SK-N-MC (cell line): ENCODE measurements at regions not wholly inside any gene's neighbourhood (a gene's known extent, or its start where the extent isn't known, plus 50 kb on each side); places are given as distances from the start of the nearest gene placed in this dataset.

Source experiments
- DNase-seq: peaks from one replicate; pipeline ENCODE4 v3.0.0-alpha.2; 2011; ENCODE audit warnings: low read depth, low spot score
- H3K27ac ChIP-seq: fragments of 200-600 bp; sonication (generic); 2 replicates; pipeline ENCODE4 v1.5.1; 2016; ENCODE audit warnings: mixed run types
- H3K36me3 ChIP-seq: fragments of 200-600 bp; sonication (generic); 2 replicates; pipeline ENCODE4 v1.6.1; 2017; ENCODE audit warnings: antibody characterized with exemption, low read length, mixed read lengths; ENCODE audit not compliant: insufficient read depth
- H3K4me3 ChIP-seq: fragments of 200-600 bp; sonication (generic); 2 replicates; pipeline ENCODE4 v1.5.1; 2016
- H3K9ac ChIP-seq: fragments of 200-600 bp; sonication (generic); 2 replicates; pipeline ENCODE4 v1.8.0; 2017; ENCODE audit warnings: mixed run types, mixed read lengths; ENCODE audit not compliant: insufficient read length
- H3K9me3 ChIP-seq: fragments of 200-600 bp; sonication (generic); 2 replicates; pipeline ENCODE4 v1.6.1; 2017; ENCODE audit warnings: low read depth, mild to moderate bottlenecking, antibody characterized with exemption, low read length, moderate library complexity, mixed read lengths
- EZH2 ChIP-seq: fragments of 200-600 bp; sonication (generic); IDR thresholded peaks from one replicate; pipeline ENCODE4 v1.6.1; 2017; ENCODE audit warnings: antibody characterized with exemption
- FOXP2 ChIP-seq: optimal IDR thresholded peaks from 2 replicates; pipeline ENCODE3; 2011; ENCODE audit warnings: mild to moderate bottlenecking, moderate library complexity; ENCODE audit not compliant: insufficient read depth; ENCODE audit errors: extremely low read length, control extremely low read depth
- POLR2AphosphoS5 ChIP-seq: IDR thresholded peaks from 2 replicates; pipeline ENCODE4 v1.6.1; 2012; ENCODE audit warnings: mild to moderate bottlenecking, low read depth, low read length, borderline replicate concordance

GRCh38 chr14:26204366-26204727 is 393.5 kb downstream of the NOVA1 start:
- Histone ChIP-seq H3K4me3 (no peak overlapping the region), H3K27ac (no peak overlapping the region), H3K9me3 (no peaks in the 10 kb centered on the region), H3K9ac (no peak overlapping the region), H3K36me3 (no peaks in the 10 kb centered on the region)
- TF ChIP-seq POLR2AphosphoS5 (no peak), FOXP2 (no peak), EZH2 (no peak)
- no peak for DNase-seq

- Histone ChIP-seq H3K27ac (no peak overlapping the region), H3K9ac (no peak overlapping the region), H3K9me3 (no peaks in the 10 kb centered on the region), H3K4me3 (no peak overlapping the region), H3K36me3 (no peaks in the 10 kb centered on the region)
- DNase-seq, result no peak
- TF ChIP-seq FOXP2 (no peak), POLR2AphosphoS5 (no peak), EZH2 (no peak)
Observed at GRCh38 chr14:26200687-26201086, 397.1 kb downstream of the NOVA1 start.

- peak; percentile 1 for DNase-seq
- H3K27ac ChIP-seq, result no peak overlapping the region
Observed at GRCh38 chr14:26199590-26200370, 398.1 kb downstream of the NOVA1 start.

GRCh38 chr14:26199096-26199495 is 398.7 kb downstream of the NOVA1 start:
- Histone ChIP-seq H3K4me3 (no peak overlapping the region), H3K9ac (no peak overlapping the region), H3K27ac (no peak overlapping the region), H3K36me3 (no peaks in the 10 kb centered on the region), H3K9me3 (no peaks in the 10 kb centered on the region)
- TF ChIP-seq FOXP2 (no peak), POLR2AphosphoS5 (no peak), EZH2 (no peak)
- no peak for DNase-seq

More at GRCh38 chr14:26199590-26200370, 398.1 kb downstream of the NOVA1 start:
- Histone ChIP-seq H3K9ac (no peak overlapping the region), H3K36me3 (no peaks in the 10 kb centered on the region), H3K9me3 (no peaks in the 10 kb centered on the region), H3K4me3 (no peak overlapping the region)
- TF ChIP-seq EZH2, result no peak
- no peak for TF ChIP-seq FOXP2
- TF ChIP-seq POLR2AphosphoS5, result no peak

- no peak for DNase-seq
- TF ChIP-seq EZH2 (no peak), FOXP2 (no peak), POLR2AphosphoS5 (no peak)
- H3K9me3 ChIP-seq, result no peaks in the 10 kb centered on the region
Observed at GRCh38 chr14:26194816-26195215, 403.0 kb downstream of the NOVA1 start.

GRCh38 chr14:26191671-26192070 is 406.2 kb downstream of the NOVA1 start:
- H3K4me3 ChIP-seq, result no peak overlapping the region
- no peak overlapping the region for H3K27ac ChIP-seq
- DNase-seq, result no peak
- TF ChIP-seq FOXP2 (no peak), EZH2 (no peak), POLR2AphosphoS5 (no peak)
- H3K36me3 ChIP-seq, result no peaks in the 10 kb centered on the region
- no peaks in the 10 kb centered on the region for H3K9me3 ChIP-seq
- H3K9ac ChIP-seq, result no peak overlapping the region

More at GRCh38 chr14:26194816-26195215, 403.0 kb downstream of the NOVA1 start:
- Histone ChIP-seq H3K36me3 (no peaks in the 10 kb centered on the region), H3K9ac (no peak overlapping the region), H3K27ac (no peak overlapping the region), H3K4me3 (no peak overlapping the region)

- no peak for DNase-seq
- no peaks in the 10 kb centered on the region for H3K9me3 ChIP-seq
- no peak overlapping the region for H3K4me3 ChIP-seq
- H3K9ac ChIP-seq, result no peak overlapping the region
- no peaks in the 10 kb centered on the region for H3K36me3 ChIP-seq
- no peak overlapping the region for H3K27ac ChIP-seq
- TF ChIP-seq FOXP2, result no peak
- no peak for TF ChIP-seq EZH2
- no peak for TF ChIP-seq POLR2AphosphoS5
Observed at GRCh38 chr14:26191123-26191522, 406.7 kb downstream of the NOVA1 start.

- Histone ChIP-seq H3K36me3 (no peaks in the 10 kb centered on the region), H3K4me3 (no peak overlapping the region), H3K27ac (no peak overlapping the region), H3K9ac (no peak overlapping the region), H3K9me3 (no peaks in the 10 kb centered on the region)
- no peak for DNase-seq
- TF ChIP-seq EZH2 (no peak), FOXP2 (no peak), POLR2AphosphoS5 (no peak)
Observed at GRCh38 chr14:26190646-26191045, 407.2 kb downstream of the NOVA1 start.

GRCh38 chr14:26187996-26188620 is 409.7 kb downstream of the NOVA1 start:
- no peak overlapping the region for H3K27ac ChIP-seq
- no peaks in the 10 kb centered on the region for H3K36me3 ChIP-seq
- H3K9me3 ChIP-seq, result no peaks in the 10 kb centered on the region
- H3K4me3 ChIP-seq, result no peak overlapping the region
- DNase-seq, result no peak
- no peak overlapping the region for H3K9ac ChIP-seq
- TF ChIP-seq POLR2AphosphoS5 (no peak), FOXP2 (no peak), EZH2 (no peak)
